Rectal smooth muscle tissue (tissue), 1 donor: ENCODE measurements at regions not wholly inside any gene's neighbourhood (a gene's known extent, or its start where the extent isn't known, plus 50 kb on each side); places are given as distances from the start of the nearest gene placed in this dataset.

Experiments used
- H3K27ac ChIP-seq: one replicate; pipeline ENCODE4 v1.7.0; 2013; ENCODE audit warnings: low read depth, low read length, inconsistent platforms
- H3K27me3 ChIP-seq: one replicate; pipeline ENCODE4 v1.7.0; 2013; ENCODE audit warnings: low read length; ENCODE audit not compliant: control insufficient read depth, insufficient read depth
- H3K36me3 ChIP-seq: one replicate; pipeline ENCODE4 v1.7.0; 2013; ENCODE audit warnings: low read length; ENCODE audit not compliant: control insufficient read depth, insufficient read depth
- H3K4me1 ChIP-seq: one replicate; pipeline ENCODE4 v1.7.0; 2013; ENCODE audit warnings: low read length; ENCODE audit not compliant: control insufficient read depth, insufficient read depth
- H3K4me3 ChIP-seq: one replicate; pipeline ENCODE4 v1.7.0; 2013; ENCODE audit warnings: low read length
- H3K9ac ChIP-seq: one replicate; pipeline ENCODE4 v1.7.0; 2013; ENCODE audit warnings: low read length

- Histone ChIP-seq H3K27me3 (no peaks in the 10 kb centered on the region), H3K4me1 (no peaks in the 10 kb centered on the region), H3K4me3 (no peak overlapping the region), H3K36me3 (no peaks in the 10 kb centered on the region), H3K9ac (no peak overlapping the region), H3K27ac (no peak overlapping the region)
Measured at GRCh38 chr4:159545556-159545955, 442.7 kb downstream of the RAPGEF2 start.

- Histone ChIP-seq H3K4me3 (no peak overlapping the region), H3K4me1 (no peaks in the 10 kb centered on the region), H3K36me3 (no peaks in the 10 kb centered on the region), H3K27me3 (no peaks in the 10 kb centered on the region), H3K9ac (no peak overlapping the region), H3K27ac (no peak overlapping the region)
Measured at GRCh38 chr4:159547645-159548308, 444.9 kb downstream of the RAPGEF2 start.

- no peaks in the 10 kb centered on the region for H3K36me3 ChIP-seq
- no peak overlapping the region for H3K4me3 ChIP-seq
- no peak overlapping the region for H3K27ac ChIP-seq
- H3K27me3 ChIP-seq, result no peaks in the 10 kb centered on the region
- no peak overlapping the region for H3K9ac ChIP-seq
- no peaks in the 10 kb centered on the region for H3K4me1 ChIP-seq
Measured at GRCh38 chr4:159549098-159549518, 446.2 kb downstream of the RAPGEF2 start.

GRCh38 chr4:159551281-159551680 is 448.4 kb downstream of the RAPGEF2 start:
- no peaks in the 10 kb centered on the region for H3K27me3 ChIP-seq
- no peaks in the 10 kb centered on the region for H3K4me1 ChIP-seq
- H3K4me3 ChIP-seq, result no peak overlapping the region
- H3K36me3 ChIP-seq, result no peaks in the 10 kb centered on the region
- H3K9ac ChIP-seq, result no peak overlapping the region
- no peak overlapping the region for H3K27ac ChIP-seq

GRCh38 chr4:159552979-159553768 is 450.3 kb downstream of the RAPGEF2 start:
- no peak overlapping the region for H3K4me3 ChIP-seq
- H3K9ac ChIP-seq, result no peak overlapping the region
- H3K27ac ChIP-seq, result no peak overlapping the region
- no peaks in the 10 kb centered on the region for H3K4me1 ChIP-seq
- no peaks in the 10 kb centered on the region for H3K27me3 ChIP-seq
- no peaks in the 10 kb centered on the region for H3K36me3 ChIP-seq

GRCh38 chr4:159555873-159556272 is 453.0 kb downstream of the RAPGEF2 start:
- no peaks in the 10 kb centered on the region for H3K27me3 ChIP-seq
- H3K4me1 ChIP-seq, result no peaks in the 10 kb centered on the region
- H3K27ac ChIP-seq, result no peak overlapping the region

GRCh38 chr4:159562366-159562765 is 459.5 kb downstream of the RAPGEF2 start:
- Histone ChIP-seq H3K27ac (no peak overlapping the region), H3K27me3 (no peaks in the 10 kb centered on the region), H3K4me1 (no peaks in the 10 kb centered on the region), H3K4me3 (no peak overlapping the region), H3K9ac (no peak overlapping the region), H3K36me3 (no peaks in the 10 kb centered on the region)

More at GRCh38 chr4:159555873-159556272, 453.0 kb downstream of the RAPGEF2 start:
- H3K9ac ChIP-seq, result no peak overlapping the region
- H3K36me3 ChIP-seq, result no peaks in the 10 kb centered on the region
- no peak overlapping the region for H3K4me3 ChIP-seq

- H3K4me1 ChIP-seq, result no peaks in the 10 kb centered on the region
- H3K27ac ChIP-seq, result no peak overlapping the region
- H3K4me3 ChIP-seq, result no peak overlapping the region
- no peak overlapping the region for H3K9ac ChIP-seq
- no peaks in the 10 kb centered on the region for H3K27me3 ChIP-seq
- no peaks in the 10 kb centered on the region for H3K36me3 ChIP-seq
Measured at GRCh38 chr4:159563257-159563656, 460.4 kb downstream of the RAPGEF2 start.

- no peak overlapping the region for H3K27ac ChIP-seq
- H3K4me3 ChIP-seq, result no peak overlapping the region
- no peak overlapping the region for H3K9ac ChIP-seq
- H3K4me1 ChIP-seq, result no peaks in the 10 kb centered on the region
- H3K27me3 ChIP-seq, result no peaks in the 10 kb centered on the region
- H3K36me3 ChIP-seq, result no peaks in the 10 kb centered on the region
Measured at GRCh38 chr4:159564615-159565014, 461.7 kb downstream of the RAPGEF2 start.

GRCh38 chr4:159566786-159567185 is 463.9 kb downstream of the RAPGEF2 start:
- Histone ChIP-seq H3K4me3 (no peak overlapping the region), H3K9ac (no peak overlapping the region), H3K36me3 (no peaks in the 10 kb centered on the region), H3K27ac (no peak overlapping the region), H3K27me3 (no peaks in the 10 kb centered on the region), H3K4me1 (no peaks in the 10 kb centered on the region)

- Histone ChIP-seq H3K27ac (no peak overlapping the region), H3K27me3 (no peaks in the 10 kb centered on the region), H3K4me1 (no peaks in the 10 kb centered on the region), H3K4me3 (no peak overlapping the region), H3K9ac (no peak overlapping the region), H3K36me3 (no peaks in the 10 kb centered on the region)
Measured at GRCh38 chr4:159577241-159577640, 474.4 kb downstream of the RAPGEF2 start.

GRCh38 chr4:159582685-159583084 is 479.8 kb downstream of the RAPGEF2 start:
- no peak overlapping the region for H3K27ac ChIP-seq
- H3K27me3 ChIP-seq, result no peaks in the 10 kb centered on the region
- H3K4me3 ChIP-seq, result no peak overlapping the region
- H3K9ac ChIP-seq, result no peak overlapping the region
- no peaks in the 10 kb centered on the region for H3K36me3 ChIP-seq
- no peaks in the 10 kb centered on the region for H3K4me1 ChIP-seq
